Activated CD8-positive, alpha-beta memory T cell treated with anti-CD3 and anti-CD28 coated beads, Interleukin-2, amount 10 ng/mL, durations not matched to agents 7 days and 5 days (primary cell): ENCODE measurements at regions not wholly inside any gene's neighbourhood (a gene's known extent, or its start where the extent isn't known, plus 50 kb on each side); places are given as distances from the start of the nearest gene placed in this dataset.

Source experiments
- ATAC-seq: fragments of 150-1000 bp; cut with Tn5 transposase; one replicate; pipeline ENCODE4 v1.10.0; 2021; ENCODE audit warnings: moderate library complexity
- CTCF ChIA-PET: fragments of 350-600 bp; sonication (Branson Sonifier 250); formaldehyde crosslinking; loops from one replicate; lab custom pipeline; 2021; ENCODE audit warnings: antibody characterized with exemption; lab: Charles Lee
- DNase-seq: peaks from one replicate; pipeline ENCODE4 v3.0.0-alpha.2; 2020
- H3K27ac Mint-ChIP-seq: one replicate; pipeline ENCODE4 v1.8.0; 2021; ENCODE audit warnings: mild to moderate bottlenecking, mixed read lengths
- H3K27me3 Mint-ChIP-seq: one replicate; pipeline ENCODE4 v1.8.0; 2021; ENCODE audit warnings: mixed read lengths
- H3K36me3 Mint-ChIP-seq: one replicate; pipeline ENCODE4 v1.8.0; 2021; ENCODE audit warnings: mild to moderate bottlenecking, mixed read lengths
- H3K4me1 Mint-ChIP-seq: one replicate; pipeline ENCODE4 v1.8.0; 2021; ENCODE audit warnings: mixed read lengths
- H3K4me3 Mint-ChIP-seq: one replicate; pipeline ENCODE4 v1.8.0; 2021; ENCODE audit warnings: mild to moderate bottlenecking, moderate library complexity, mixed read lengths
- H3K9me3 Mint-ChIP-seq: one replicate; pipeline ENCODE4 v1.8.0; 2022; ENCODE audit warnings: low read depth, mixed read lengths

DNA sequence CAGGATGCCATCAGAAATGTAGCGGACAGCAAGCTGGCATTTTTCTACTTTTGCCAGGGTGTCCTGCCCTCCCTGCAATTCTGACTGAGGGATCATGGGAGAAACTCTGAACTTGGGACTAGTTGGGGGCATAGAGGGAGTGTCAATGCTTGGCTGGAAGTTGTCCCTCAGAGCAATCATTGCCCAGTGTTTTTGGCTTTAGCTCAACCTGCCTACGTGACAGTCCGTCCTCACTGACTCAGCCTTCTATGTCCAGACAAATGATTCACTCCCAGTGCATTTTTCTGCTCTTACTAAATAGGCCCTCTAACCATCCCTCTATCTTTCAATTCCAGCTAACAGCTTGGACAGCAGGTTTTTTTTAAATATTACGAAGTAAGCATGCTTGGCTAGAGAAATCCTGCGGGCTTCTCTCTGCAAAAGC is 627.4 kb downstream of the TLR4 start:
- no peak overlapping the region for H3K27ac Mint-ChIP-seq
- no peaks in the 10 kb centered on the region for H3K36me3 Mint-ChIP-seq
- ATAC-seq (no peak), DNase-seq (no peak)
- no peaks in the 10 kb centered on the region for H3K4me1 Mint-ChIP-seq
- CTCF ChIA-PET, result no interaction called here
- no peaks in the 10 kb centered on the region for H3K27me3 Mint-ChIP-seq
- H3K9me3 Mint-ChIP-seq, result peaks cover 4% of the 10 kb centered on the region
- H3K4me3 Mint-ChIP-seq, result no peak overlapping the region

GRCh38 chr9:118336250-118336942 is 632.2 kb downstream of the TLR4 start:
- Mint-ChIP-seq H3K9me3 (peaks cover 2% of the 10 kb centered on the region), H3K36me3 (no peaks in the 10 kb centered on the region), H3K27me3 (no peaks in the 10 kb centered on the region), H3K4me3 (no peak overlapping the region), H3K4me1 (no peaks in the 10 kb centered on the region), H3K27ac (no peak overlapping the region)
- CTCF ChIA-PET, result no interaction called here
- no peak for DNase-seq
- no peak for ATAC-seq

- H3K9me3 Mint-ChIP-seq, result peaks cover 2% of the 10 kb centered on the region
- no peaks in the 10 kb centered on the region for H3K36me3 Mint-ChIP-seq
- DNase-seq (no peak), ATAC-seq (no peak)
- CTCF ChIA-PET, result no interaction called here
- no peaks in the 10 kb centered on the region for H3K27me3 Mint-ChIP-seq
- H3K27ac Mint-ChIP-seq, result no peak overlapping the region
- H3K4me1 Mint-ChIP-seq, result no peaks in the 10 kb centered on the region
- no peak overlapping the region for H3K4me3 Mint-ChIP-seq
These were observed 632.7 kb downstream of the TLR4 start for GRCh38 chr9:118336943-118337330.

GRCh38 chr9:118360036-118360435 is 655.8 kb downstream of the TLR4 start:
- no peaks in the 10 kb centered on the region for H3K4me1 Mint-ChIP-seq
- H3K4me3 Mint-ChIP-seq, result no peak overlapping the region
- ATAC-seq (no peak), DNase-seq (no peak)
- H3K9me3 Mint-ChIP-seq, result peaks cover 8% of the 10 kb centered on the region
- no peak overlapping the region for H3K27ac Mint-ChIP-seq
- H3K27me3 Mint-ChIP-seq, result no peaks in the 10 kb centered on the region
- CTCF ChIA-PET, result no interaction called here
- H3K36me3 Mint-ChIP-seq, result no peaks in the 10 kb centered on the region

GRCh38 chr9:118362123-118362522 is 657.9 kb downstream of the TLR4 start:
- ATAC-seq (no peak), DNase-seq (no peak)
- H3K36me3 Mint-ChIP-seq, result no peaks in the 10 kb centered on the region
- no peak overlapping the region for H3K27ac Mint-ChIP-seq
- no peak overlapping the region for H3K4me3 Mint-ChIP-seq
- H3K27me3 Mint-ChIP-seq, result no peaks in the 10 kb centered on the region
- no peaks in the 10 kb centered on the region for H3K4me1 Mint-ChIP-seq
- CTCF ChIA-PET, result no interaction called here
- peaks cover 8% of the 10 kb centered on the region for H3K9me3 Mint-ChIP-seq

GRCh38 chr9:118362596-118362995 is 658.4 kb downstream of the TLR4 start:
- no peak overlapping the region for H3K4me3 Mint-ChIP-seq
- H3K36me3 Mint-ChIP-seq, result no peaks in the 10 kb centered on the region
- CTCF ChIA-PET, result no interaction called here
- DNase-seq, result no peak
- H3K27ac Mint-ChIP-seq, result no peak overlapping the region
- H3K4me1 Mint-ChIP-seq, result no peaks in the 10 kb centered on the region
- H3K27me3 Mint-ChIP-seq, result no peaks in the 10 kb centered on the region
- peaks cover 8% of the 10 kb centered on the region for H3K9me3 Mint-ChIP-seq
- no peak for ATAC-seq

- Mint-ChIP-seq H3K27ac (no peak overlapping the region), H3K36me3 (no peaks in the 10 kb centered on the region), H3K4me1 (no peaks in the 10 kb centered on the region), H3K9me3 (peaks cover 8% of the 10 kb centered on the region), H3K4me3 (no peak overlapping the region), H3K27me3 (no peaks in the 10 kb centered on the region)
- ATAC-seq, result no peak
- no peak for DNase-seq
- CTCF ChIA-PET, result no interaction called here
These were observed 660.3 kb downstream of the TLR4 start for GRCh38 chr9:118364266-118365106.

DNA sequence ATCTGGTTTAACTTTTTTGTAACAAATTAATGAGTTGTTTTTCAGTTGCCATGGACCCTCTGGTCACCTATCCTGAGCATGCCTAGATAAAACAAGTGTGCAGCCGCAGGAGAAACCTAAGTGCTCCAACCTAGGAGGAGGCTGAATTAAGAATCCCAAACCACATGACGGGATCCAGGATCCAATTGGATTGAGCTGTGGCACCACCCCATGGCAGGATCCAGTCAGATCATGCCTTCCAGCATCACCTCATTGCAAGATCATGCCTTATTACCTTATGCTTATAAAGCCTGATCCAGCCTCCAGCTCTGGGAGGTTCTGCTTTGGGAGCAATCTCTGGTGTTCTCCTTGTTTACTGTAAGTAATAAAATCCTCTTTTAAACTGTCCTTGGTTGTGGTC is 662.0 kb downstream of the TLR4 start:
- Mint-ChIP-seq H3K9me3 (peaks cover 8% of the 10 kb centered on the region), H3K4me3 (no peak overlapping the region), H3K36me3 (no peaks in the 10 kb centered on the region), H3K27ac (no peak overlapping the region), H3K4me1 (no peaks in the 10 kb centered on the region), H3K27me3 (no peaks in the 10 kb centered on the region)
- CTCF ChIA-PET, result no interaction called here
- ATAC-seq (no peak), DNase-seq (no peak)

DNA sequence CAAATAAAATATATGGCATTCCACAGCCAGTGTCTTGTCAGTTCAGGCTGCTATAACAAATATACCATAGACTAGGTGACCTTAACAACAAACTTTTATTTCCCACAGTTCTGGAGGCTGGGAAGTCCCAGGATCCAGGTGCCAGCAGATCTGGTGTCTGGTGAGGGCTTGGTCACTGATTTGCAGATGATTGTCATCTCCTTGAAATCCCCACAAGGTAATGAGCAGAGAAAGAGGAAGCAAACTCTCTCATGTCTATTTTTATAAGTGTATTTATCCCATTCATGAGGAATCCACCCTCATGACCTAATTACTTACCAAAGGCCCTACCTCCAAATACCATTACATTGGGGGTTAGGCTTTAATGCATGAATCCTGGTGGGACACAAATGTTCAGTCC is 663.2 kb downstream of the TLR4 start:
- Mint-ChIP-seq H3K27me3 (no peaks in the 10 kb centered on the region), H3K27ac (no peak overlapping the region), H3K4me1 (no peaks in the 10 kb centered on the region), H3K9me3 (peaks cover 7% of the 10 kb centered on the region), H3K36me3 (no peaks in the 10 kb centered on the region), H3K4me3 (no peak overlapping the region)
- ATAC-seq (no peak), DNase-seq (no peak)
- CTCF ChIA-PET, result no interaction called here

DNA sequence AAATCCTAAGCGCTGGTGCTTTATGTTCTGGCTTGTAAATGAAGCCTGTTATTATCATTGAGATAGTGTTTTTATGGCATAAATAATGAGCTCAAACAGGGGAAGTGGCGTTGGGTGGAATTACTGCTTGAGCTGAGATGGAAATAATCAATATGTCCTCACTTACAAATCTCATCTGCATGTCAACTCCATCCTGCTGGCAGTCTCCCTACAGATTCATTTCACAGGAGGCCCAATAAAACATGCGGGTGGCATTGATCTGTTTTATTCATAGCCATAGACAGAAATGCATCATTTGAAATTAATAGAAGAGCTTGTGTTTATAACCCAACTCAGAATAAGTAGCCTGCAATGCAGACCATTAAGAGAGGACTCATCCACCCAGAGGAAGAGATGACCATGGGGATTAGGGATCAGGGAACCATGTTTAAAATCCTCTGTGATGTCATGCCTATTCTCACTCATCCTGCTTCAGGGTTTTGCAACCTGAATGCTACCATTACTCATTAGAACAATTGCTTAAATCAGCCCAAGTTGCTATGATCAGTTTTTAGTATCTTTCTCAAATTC is 680.4 kb downstream of the TLR4 start:
- Mint-ChIP-seq H3K9me3 (peaks cover 4% of the 10 kb centered on the region), H3K4me3 (no peak overlapping the region), H3K36me3 (no peaks in the 10 kb centered on the region), H3K27me3 (no peaks in the 10 kb centered on the region), H3K4me1 (no peaks in the 10 kb centered on the region), H3K27ac (no peak overlapping the region)
- no peak for ATAC-seq
- CTCF ChIA-PET, result no interaction called here
- no peak for DNase-seq

- no peaks in the 10 kb centered on the region for H3K36me3 Mint-ChIP-seq
- CTCF ChIA-PET, result no interaction called here
- no peaks in the 10 kb centered on the region for H3K9me3 Mint-ChIP-seq
- ATAC-seq (no peak), DNase-seq (no peak)
- no peak overlapping the region for H3K27ac Mint-ChIP-seq
- peaks cover 4% of the 10 kb centered on the region for H3K4me1 Mint-ChIP-seq
- no peak overlapping the region for H3K4me3 Mint-ChIP-seq
- H3K27me3 Mint-ChIP-seq, result no peaks in the 10 kb centered on the region
These were observed 691.2 kb downstream of the TLR4 start for GRCh38 chr9:118395415-118395814.

- ATAC-seq, result no peak
- Mint-ChIP-seq H3K27me3 (no peaks in the 10 kb centered on the region), H3K9me3 (no peaks in the 10 kb centered on the region), H3K36me3 (no peaks in the 10 kb centered on the region), H3K4me3 (no peak overlapping the region), H3K4me1 (no peaks in the 10 kb centered on the region), H3K27ac (no peak overlapping the region)
- CTCF ChIA-PET, result no interaction called here
- DNase-seq, result no peak
These were observed 697.3 kb downstream of the TLR4 start for GRCh38 chr9:118401546-118401945.

- no peaks in the 10 kb centered on the region for H3K4me1 Mint-ChIP-seq
- CTCF ChIA-PET, result no interaction called here
- ATAC-seq, result no peak
- H3K36me3 Mint-ChIP-seq, result no peaks in the 10 kb centered on the region
- no peak for DNase-seq
- no peak overlapping the region for H3K27ac Mint-ChIP-seq
- H3K27me3 Mint-ChIP-seq, result no peaks in the 10 kb centered on the region
- no peak overlapping the region for H3K4me3 Mint-ChIP-seq
- H3K9me3 Mint-ChIP-seq, result peaks cover 8% of the 10 kb centered on the region
These were observed 710.5 kb downstream of the TLR4 start for GRCh38 chr9:118414676-118415075.
